IMR-90 (cell line): ENCODE measurements at regions not wholly inside any gene's neighbourhood (a gene's known extent, or its start where the extent isn't known, plus 50 kb on each side); places are given as distances from the start of the nearest gene placed in this dataset.

Experiments
- ATAC-seq: fragments of 200-7000 bp; cut with Tn5 transposase; 2 replicates; pipeline ENCODE4 v1.9.1; 2020; ENCODE audit warnings: low read depth, mild to moderate bottlenecking, moderate library complexity
- BruUV-seq: library from RNA; stranded (reverse); fragments of 400-500 nt; replicated peaks from 2 replicates; lab custom pipeline; 2021; lab: Mats Ljungman, UMichigan
- CTCF ChIA-PET: fragments of 300-600 bp; formaldehyde crosslinking; extraction: SDS; loops from one replicate; lab custom pipeline; 2021; ENCODE audit warnings: antibody characterized with exemption; lab: Yijun Ruan, JAX
- POLR2A ChIA-PET: fragments of 300-600 bp; sonication (Branson Sonifier 250); formaldehyde crosslinking; loops from one replicate; lab custom pipeline; 2022; ENCODE audit warnings: antibody characterized with exemption; ENCODE audit not compliant: unreplicated experiment; lab: Charles Lee
- DNase-seq: peaks from one replicate; pipeline ENCODE4 v3.0.0; 2013
- H2AFZ ChIP-seq: replicated peaks from 2 replicates; pipeline ENCODE3; 2013; ENCODE audit warnings: low read length, mild to moderate bottlenecking; ENCODE audit not compliant: poor library complexity
- H2AK5ac ChIP-seq: 2 replicates; pipeline ENCODE4 v1.6.1; 2013; ENCODE audit warnings: low read depth, low read length, inconsistent platforms
- H2AK9ac ChIP-seq: replicated peaks from 2 replicates; pipeline ENCODE3; 2013; ENCODE audit warnings: mild to moderate bottlenecking, low read depth, low read length, moderate library complexity; ENCODE audit not compliant: poor library complexity
- H2BK120ac ChIP-seq: 2 replicates; pipeline ENCODE4 v1.6.1; 2013; ENCODE audit warnings: low read depth, low read length, inconsistent platforms
- H2BK15ac ChIP-seq: 3 replicates; pipeline ENCODE4 v1.6.1; 2013; ENCODE audit warnings: low read depth, low read length, inconsistent platforms
- H2BK20ac ChIP-seq: 2 replicates; pipeline ENCODE4 v1.6.1; 2013; ENCODE audit warnings: low read depth, mild to moderate bottlenecking, inconsistent platforms, low read length, moderate library complexity
- H2BK5ac ChIP-seq: 2 replicates; pipeline ENCODE4 v1.6.1; 2013; ENCODE audit warnings: mild to moderate bottlenecking, low read depth, low read length, inconsistent platforms; ENCODE audit not compliant: poor library complexity, severe bottlenecking
- H3K14ac ChIP-seq: replicated peaks from 2 replicates; pipeline ENCODE4 v1.6.1; 2013; ENCODE audit warnings: low read depth, low read length, inconsistent platforms
- H3K18ac ChIP-seq: 2 replicates; pipeline ENCODE4 v1.6.1; 2013; ENCODE audit warnings: low read depth, low read length, control low read depth
- H3K23ac ChIP-seq: 2 replicates; pipeline ENCODE4 v1.6.1; 2013; ENCODE audit warnings: low read depth, low read length, inconsistent platforms
- H3K27ac ChIP-seq: 2 replicates; pipeline ENCODE4 v1.5.1; 2013; ENCODE audit warnings: mild to moderate bottlenecking, control low read depth, low read length; ENCODE audit not compliant: insufficient read depth
- H3K27me3 ChIP-seq: 2 replicates; pipeline ENCODE4 v1.6.1; 2013; ENCODE audit warnings: low read length; ENCODE audit not compliant: control insufficient read depth, insufficient read depth
- H3K36me3 ChIP-seq: 2 replicates; pipeline ENCODE4 v1.6.1; 2013; ENCODE audit warnings: low read length, mixed read lengths; ENCODE audit not compliant: control insufficient read depth, insufficient read depth
- H3K4ac ChIP-seq: 2 replicates; pipeline ENCODE4 v1.6.1; 2013; ENCODE audit warnings: low read depth, low read length, inconsistent platforms
- H3K4me1 ChIP-seq: 2 replicates; pipeline ENCODE4 v1.6.1; 2013; ENCODE audit warnings: low read length, mixed read lengths; ENCODE audit not compliant: control insufficient read depth, insufficient read depth
- H3K4me2 ChIP-seq: 2 replicates; pipeline ENCODE4 v1.6.1; 2013; ENCODE audit warnings: low read depth, mild to moderate bottlenecking, control low read depth, low read length, moderate library complexity
- H3K4me3 ChIP-seq: 2 replicates; pipeline ENCODE4 v1.5.1; 2013; ENCODE audit warnings: low read depth, mild to moderate bottlenecking, control low read depth, low read length, moderate library complexity; ENCODE audit not compliant: insufficient read depth
- H3K56ac ChIP-seq: 2 replicates; pipeline ENCODE4 v1.6.1; 2013; ENCODE audit warnings: low read length, inconsistent platforms; ENCODE audit not compliant: insufficient read depth; ENCODE audit errors: extremely low read depth
- H3K79me1 ChIP-seq, 2 experiments: 2 replicates each; pipeline ENCODE4 v1.6.1; 2013; ENCODE audit warnings: low read length in 2 of 2, inconsistent platforms in 1 of 2, low read depth in 1 of 2
- H3K9ac ChIP-seq: 2 replicates; pipeline ENCODE4 v1.6.1; 2013; ENCODE audit warnings: low read depth, low read length, control low read depth
- H3K9me1 ChIP-seq: 2 replicates; pipeline ENCODE4 v1.6.1; 2013; ENCODE audit warnings: low read length, inconsistent platforms; ENCODE audit not compliant: insufficient read depth
- H3K9me3 ChIP-seq: 2 replicates; pipeline ENCODE4 v1.6.1; 2013; ENCODE audit warnings: low read length; ENCODE audit not compliant: control insufficient read depth, insufficient read depth
- H4K20me1 ChIP-seq: 2 replicates; pipeline ENCODE4 v1.6.1; 2013; ENCODE audit warnings: low read length, inconsistent platforms; ENCODE audit not compliant: insufficient read depth
- H4K5ac ChIP-seq: 2 replicates; pipeline ENCODE4 v1.6.1; 2013; ENCODE audit warnings: mild to moderate bottlenecking, low read depth, low read length, control low read depth
- H4K8ac ChIP-seq, 2 experiments: 2 replicates each; pipeline ENCODE4 v1.6.1; 2013; ENCODE audit warnings: low read depth in 2 of 2, low read length in 2 of 2, control low read depth in 1 of 2, inconsistent platforms in 1 of 2
- H4K91ac ChIP-seq: 2 replicates; pipeline ENCODE4 v1.6.1; 2013; ENCODE audit warnings: low read depth, low read length, inconsistent platforms; ENCODE audit not compliant: insufficient read depth
- BHLHE40 ChIP-seq: fragments of 150-350 bp; IDR thresholded peaks from 2 replicates; pipeline ENCODE4 v1.6.1; 2016; ENCODE audit warnings: mild to moderate bottlenecking, low read depth, low read length
- CEBPB ChIP-seq: IDR thresholded peaks from 2 replicates; pipeline ENCODE4 v1.6.1; 2012; ENCODE audit warnings: low read depth, low read length, improper control_type of control experiment
- CHD1 ChIP-seq: IDR thresholded peaks from 2 replicates; pipeline ENCODE4 v1.6.1; 2012; ENCODE audit warnings: low read depth, low read length, improper control_type of control experiment
- FOS ChIP-seq: fragments of 150-350 bp; IDR thresholded peaks from 2 replicates; pipeline ENCODE4 v1.6.1; 2016; ENCODE audit warnings: low read depth, low read length
- MAZ ChIP-seq: IDR thresholded peaks from 2 replicates; pipeline ENCODE4 v1.6.1; 2012; ENCODE audit warnings: low read depth, mild to moderate bottlenecking, low read length, improper control_type of control experiment, moderate library complexity, borderline replicate concordance
- RFX5 ChIP-seq: IDR thresholded peaks from 2 replicates; pipeline ENCODE4 v1.8.0; 2012; ENCODE audit warnings: low read depth, mild to moderate bottlenecking, low read length, moderate library complexity
- SMC3 ChIP-seq: fragments of 150-350 bp; IDR thresholded peaks from 2 replicates; pipeline ENCODE4 v1.6.1; 2016; ENCODE audit warnings: low read depth, mild to moderate bottlenecking, antibody characterized with exemption, low read length, moderate library complexity
- WGBS, 2 experiments: methylation state at CpG; one replicate each; pipeline versions ENCODE4 v1.1.5 to v1.1.7; 2013; ENCODE audit warnings: missing lambda C conversion rate in 2 of 2; ENCODE audit not compliant: insufficient read length in 1 of 2; ENCODE audit errors: extremely low coverage in 2 of 2; 5-methylcytosine and 5-hydroxymethylcytosine counted together
- dilution Hi-C: fragments of 300-500 bp; cut with HindIII; formaldehyde crosslinking; loops from one replicate; pipeline ENCODE4 v1.14.3; 2018; ENCODE audit warnings: low sequenced_read_pairs; ENCODE audit not compliant: unreplicated experiment
- in situ Hi-C: fragments of 300-500 bp; cut with MboI; formaldehyde crosslinking; loops from 3 replicates; pipeline ENCODE4 v1.14.3; 2019; ENCODE audit warnings: low sequenced_read_pairs, inconsistent platforms, mixed read lengths
- intact Hi-C: fragments of 100-400 bp; cut with micrococcal nuclease; formaldehyde crosslinking; loops from 2 replicates; pipeline ENCODE4 v1.10.0; 2022

DNA sequence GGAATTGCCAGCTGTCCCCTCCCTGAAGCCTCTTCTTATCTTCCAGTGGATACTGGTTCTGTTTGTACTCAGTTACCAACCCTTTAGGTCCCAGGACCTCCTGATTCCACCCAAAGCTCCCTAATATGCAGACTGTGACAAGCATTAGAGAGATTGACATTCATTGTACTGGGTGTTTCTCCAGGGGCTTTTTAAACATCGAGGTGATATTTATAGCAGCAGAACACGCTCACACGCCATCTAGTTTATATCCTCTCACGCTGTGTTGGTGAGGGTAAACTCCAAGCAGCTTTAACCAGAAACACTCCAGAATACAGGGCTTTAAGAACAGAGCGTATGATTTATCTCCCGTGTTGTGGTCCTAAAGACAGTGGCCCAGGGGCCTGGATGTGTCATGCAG lies 238.4 kb downstream of the IRF8 start:
- Histone ChIP-seq H3K18ac (no peak overlapping the region), H4K91ac (no peak overlapping the region), H3K56ac (no peak overlapping the region), H3K23ac (no peak overlapping the region), H3K27ac (no peak overlapping the region), H4K20me1 (no peaks in the 10 kb centered on the region), H3K14ac (no peak overlapping the region), H2AK5ac (no peak overlapping the region), H4K5ac (no peak overlapping the region), H3K4me1 (peaks cover 3% of the 10 kb centered on the region; the same call in 1 of the 2 replicates), H3K4ac (no peak overlapping the region), H4K8ac (no peak overlapping the region), H2AFZ (no peak overlapping the region), H2BK120ac (no peak overlapping the region), H3K79me1 (no peaks in the 10 kb centered on the region), H2AK9ac (no peak overlapping the region), H3K9me3 (peaks cover 5% of the 10 kb centered on the region), H3K27me3 (peaks cover 2% of the 10 kb centered on the region), H2BK15ac (no peak overlapping the region), H3K9me1 (no peaks in the 10 kb centered on the region; the same call in 1 of the 2 replicates), H3K4me3 (no peak overlapping the region), H3K9ac (no peak overlapping the region), H2BK5ac (no peak overlapping the region), H3K4me2 (no peak overlapping the region), H3K36me3 (no peaks in the 10 kb centered on the region), H2BK20ac (no peak overlapping the region)
- WGBS, 2 experiments: no CpG with 5 or more reads among the region's 6 CpGs
- intact Hi-C loops: no loop called here
- DNase-seq: no peak
- no TSS peak for BruUV-seq
- dilution Hi-C loops: no loop called here
- no peak for TF ChIP-seq CEBPB
- no peak for TF ChIP-seq BHLHE40
- no peak for TF ChIP-seq MAZ
- no peak for TF ChIP-seq RFX5
- TF ChIP-seq CHD1: no peak
- TF ChIP-seq SMC3: no peak
- no peak for TF ChIP-seq FOS
- ChIA-PET POLR2A (no interaction called here), CTCF (interaction anchor here (0.5 kb wide), 1 partner anchor 56 kb away, joined by 3 read pairs; no protein-coding TSS in a partner anchor)
- in situ Hi-C loops: no loop called here
- no peak for ATAC-seq
